Upper lobe of left lung (tissue), 4 donors: ENCODE measurements at regions not wholly inside any gene's neighbourhood (a gene's known extent, or its start where the extent isn't known, plus 50 kb on each side); places are given as distances from the start of the nearest gene placed in this dataset.

Experiments
- EP300 ChIP-seq, 4 donors: sonication (generic); formaldehyde crosslinking; IDR thresholded peaks; one replicate each; pipeline ENCODE4 v1.5.1; 2017; ENCODE audit warnings: antibody characterized with exemption in 4 of 4, control low read depth in 2 of 4
- TF ChIP-seq, protein P1 (sequence below), 6 experiments: fragments of 450-650 bp in 4 of 6; fragments of 200-600 bp in 2 of 6; sonication (generic) in 2 of 6; IDR thresholded peaks; one replicate each; pipeline ENCODE4 v1.5.1; 2016 to 2019; ENCODE audit warnings: antibody characterized with exemption in 6 of 6

DNA sequence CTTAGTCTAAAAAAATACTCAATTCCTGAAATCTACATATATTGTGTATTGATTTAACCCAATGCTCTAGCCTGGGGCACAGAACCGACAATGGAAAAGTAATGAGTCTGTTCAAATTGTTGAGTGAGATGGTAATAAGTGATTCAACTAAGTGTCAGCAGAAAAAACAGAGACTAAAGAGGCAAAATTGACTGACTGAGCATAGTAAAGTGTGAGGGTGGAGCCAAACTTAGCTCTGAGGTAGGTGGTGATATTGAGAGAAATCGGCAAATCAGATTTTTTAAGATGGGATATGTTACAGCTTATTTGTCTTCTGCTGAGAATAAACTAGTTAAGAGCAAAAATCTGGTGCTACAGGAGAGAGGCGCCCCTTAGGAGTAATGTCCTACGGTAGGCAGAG, 764.0 kb upstream of the LRRN3 start:
- TF ChIP-seq, protein P1, sequence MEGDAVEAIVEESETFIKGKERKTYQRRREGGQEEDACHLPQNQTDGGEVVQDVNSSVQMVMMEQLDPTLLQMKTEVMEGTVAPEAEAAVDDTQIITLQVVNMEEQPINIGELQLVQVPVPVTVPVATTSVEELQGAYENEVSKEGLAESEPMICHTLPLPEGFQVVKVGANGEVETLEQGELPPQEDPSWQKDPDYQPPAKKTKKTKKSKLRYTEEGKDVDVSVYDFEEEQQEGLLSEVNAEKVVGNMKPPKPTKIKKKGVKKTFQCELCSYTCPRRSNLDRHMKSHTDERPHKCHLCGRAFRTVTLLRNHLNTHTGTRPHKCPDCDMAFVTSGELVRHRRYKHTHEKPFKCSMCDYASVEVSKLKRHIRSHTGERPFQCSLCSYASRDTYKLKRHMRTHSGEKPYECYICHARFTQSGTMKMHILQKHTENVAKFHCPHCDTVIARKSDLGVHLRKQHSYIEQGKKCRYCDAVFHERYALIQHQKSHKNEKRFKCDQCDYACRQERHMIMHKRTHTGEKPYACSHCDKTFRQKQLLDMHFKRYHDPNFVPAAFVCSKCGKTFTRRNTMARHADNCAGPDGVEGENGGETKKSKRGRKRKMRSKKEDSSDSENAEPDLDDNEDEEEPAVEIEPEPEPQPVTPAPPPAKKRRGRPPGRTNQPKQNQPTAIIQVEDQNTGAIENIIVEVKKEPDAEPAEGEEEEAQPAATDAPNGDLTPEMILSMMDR (IDR thresholded peaks at IDR 0.05): no peak
- TF ChIP-seq EP300 (IDR thresholded peaks at IDR 0.05): no peak
